Left forelimb (tissue), 1 donor: ENCODE measurements at regions not wholly inside any gene's neighbourhood (a gene's known extent, or its start where the extent isn't known, plus 50 kb on each side); places are given as distances from the start of the nearest gene placed in this dataset.

Experiments
- DNase-seq: peaks from one replicate; pipeline ENCODE4 v3.0.0-alpha.2; 2018; ENCODE audit warnings: low spot score

DNA sequence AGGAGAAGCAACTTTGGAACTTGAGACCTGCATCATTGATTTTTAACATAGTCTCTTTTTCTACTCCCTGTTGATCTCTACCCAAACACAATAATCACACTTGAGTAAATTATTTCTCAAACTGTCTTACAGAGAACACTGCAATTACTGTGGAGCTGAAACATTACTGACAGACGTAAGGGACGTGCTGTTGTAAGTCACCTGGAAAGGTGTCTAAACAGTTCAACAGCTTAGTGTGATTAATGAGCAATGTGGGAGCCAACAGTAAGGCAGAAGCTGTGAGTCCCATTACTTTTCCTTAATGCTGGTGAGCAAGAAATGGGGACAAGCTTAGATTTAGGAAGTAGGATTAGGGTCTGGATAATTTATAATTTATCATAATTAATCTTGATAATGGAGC, 265.7 kb downstream of the DLEU7 start:
- DNase-seq: no peak

DNA sequence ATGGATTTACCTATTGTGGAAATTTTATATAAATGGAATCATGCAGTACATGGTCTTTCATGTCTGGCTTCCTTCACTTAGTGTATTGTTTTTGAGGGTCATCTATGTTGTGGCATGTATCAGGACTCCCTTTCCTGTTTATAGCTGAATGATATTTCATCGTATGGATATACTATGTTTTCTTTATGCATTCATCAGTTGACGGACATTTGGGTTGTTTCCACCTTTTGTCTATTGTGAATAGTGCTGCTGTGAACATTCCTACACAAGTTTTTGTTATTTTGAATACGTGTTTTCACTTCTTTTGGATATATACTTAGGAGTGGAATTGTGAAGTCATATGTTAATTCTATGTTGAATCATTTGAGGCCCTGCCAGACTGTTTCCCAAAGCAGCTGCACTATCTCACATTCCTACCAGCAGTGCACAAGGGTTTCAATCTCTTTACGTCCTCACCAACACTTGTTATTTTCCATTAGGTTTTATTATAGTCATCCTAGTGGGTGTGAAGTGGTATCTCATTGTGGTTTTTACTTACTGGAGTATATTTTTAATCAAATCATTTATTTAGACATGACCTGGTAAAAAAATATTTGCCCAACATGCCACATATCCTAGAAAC, 262.7 kb downstream of the DLEU7 start:
- DNase-seq: no peak

DNA sequence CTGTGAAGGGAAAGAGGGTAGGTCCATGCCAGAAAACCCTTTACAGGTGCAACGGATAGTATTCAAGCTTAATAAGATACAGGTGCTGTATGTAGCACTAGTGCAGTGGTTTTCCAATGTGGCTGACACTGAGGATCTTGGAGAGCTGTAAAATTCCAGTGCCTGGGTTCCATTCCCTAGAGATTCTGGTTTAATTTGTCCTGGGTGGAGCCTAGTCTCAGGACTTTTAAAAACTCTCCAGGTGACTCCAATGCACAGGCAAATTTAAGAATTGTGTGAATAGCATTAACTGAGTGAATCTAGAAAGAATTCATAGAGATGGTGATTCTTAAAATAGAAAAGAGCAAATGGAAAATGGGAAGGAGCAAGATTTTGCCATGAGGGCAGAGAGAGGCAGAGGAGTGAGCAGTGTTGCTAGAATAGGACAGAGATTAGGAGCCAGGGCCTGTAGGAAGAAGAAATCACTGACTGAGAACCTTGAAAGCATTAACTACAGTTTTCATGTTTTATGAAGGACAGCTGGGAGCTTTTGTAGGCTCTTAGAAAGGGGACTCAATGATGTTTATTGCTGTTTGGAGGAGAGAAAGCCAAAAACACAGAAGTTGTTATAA, 261.8 kb downstream of the DLEU7 start:
- no peak for DNase-seq

DNA sequence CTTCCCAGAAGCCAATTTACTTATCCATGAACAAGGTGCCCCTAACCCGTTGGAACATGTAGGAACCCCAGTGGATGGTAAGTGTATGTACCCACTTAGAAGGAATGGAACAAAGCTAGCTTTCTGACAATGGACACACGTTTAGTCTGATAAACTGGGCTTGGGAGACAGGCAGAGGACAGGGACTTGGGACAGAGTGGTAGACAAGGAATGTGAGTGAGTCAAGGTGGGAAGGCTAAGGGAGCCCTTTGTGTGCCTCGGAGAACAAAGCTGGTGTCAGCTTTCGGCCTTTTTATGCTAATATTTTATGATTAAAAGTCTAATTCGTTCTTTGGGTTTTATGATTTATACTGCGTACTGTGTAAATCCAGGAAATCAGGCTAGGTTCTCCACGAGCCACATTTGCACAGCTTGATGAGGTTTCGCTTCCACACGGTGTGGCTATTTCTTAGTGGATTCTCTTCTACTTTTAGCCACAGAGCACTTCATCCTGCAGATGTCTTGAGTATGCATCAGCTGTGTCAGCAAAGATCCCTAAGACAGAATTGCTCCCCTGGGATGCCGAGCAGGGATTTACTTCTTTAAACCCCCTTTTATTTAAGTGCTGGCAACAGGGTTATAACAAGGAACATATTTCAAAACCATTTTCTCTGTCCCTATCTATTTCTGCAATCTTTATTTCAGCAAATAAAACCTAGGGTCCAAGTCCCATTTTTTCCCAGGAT, 258.5 kb downstream of the DLEU7 start:
- DNase-seq: no peak

DNA sequence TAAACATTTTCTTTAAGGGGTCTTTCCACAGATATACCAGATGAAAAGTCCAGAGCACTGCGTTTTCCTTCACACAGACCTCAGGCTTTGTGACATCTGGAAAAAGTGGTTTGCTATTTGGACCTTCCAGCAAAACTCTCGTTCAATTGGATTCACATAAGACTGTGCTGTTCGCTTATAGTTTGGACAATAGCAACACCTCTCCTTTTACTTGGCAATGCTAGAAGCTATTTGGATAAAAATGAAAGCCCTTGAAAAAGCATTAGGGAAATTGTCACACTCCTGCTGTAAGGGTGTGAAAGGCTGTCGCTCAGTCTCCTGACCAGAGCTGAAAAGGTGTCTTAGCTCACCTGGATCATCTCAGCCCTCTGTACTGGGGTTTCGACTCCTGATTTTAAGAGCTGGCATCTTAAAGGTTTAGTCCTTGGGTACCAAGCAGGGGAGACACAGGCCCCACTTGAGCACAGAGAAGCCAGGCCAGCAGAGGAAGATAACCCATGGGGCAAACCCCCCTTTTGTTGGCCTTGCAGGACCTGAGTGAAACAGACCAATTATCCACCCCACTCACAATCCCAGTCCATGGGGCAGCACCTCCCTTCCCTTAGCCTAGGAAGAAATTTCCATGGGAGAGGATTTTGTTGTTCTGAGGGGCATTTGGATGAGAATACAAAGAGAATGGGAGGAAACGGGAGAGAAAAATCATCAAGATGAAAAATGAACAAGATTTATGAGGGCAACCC, 257.6 kb downstream of the DLEU7 start:
- DNase-seq: no peak

DNA sequence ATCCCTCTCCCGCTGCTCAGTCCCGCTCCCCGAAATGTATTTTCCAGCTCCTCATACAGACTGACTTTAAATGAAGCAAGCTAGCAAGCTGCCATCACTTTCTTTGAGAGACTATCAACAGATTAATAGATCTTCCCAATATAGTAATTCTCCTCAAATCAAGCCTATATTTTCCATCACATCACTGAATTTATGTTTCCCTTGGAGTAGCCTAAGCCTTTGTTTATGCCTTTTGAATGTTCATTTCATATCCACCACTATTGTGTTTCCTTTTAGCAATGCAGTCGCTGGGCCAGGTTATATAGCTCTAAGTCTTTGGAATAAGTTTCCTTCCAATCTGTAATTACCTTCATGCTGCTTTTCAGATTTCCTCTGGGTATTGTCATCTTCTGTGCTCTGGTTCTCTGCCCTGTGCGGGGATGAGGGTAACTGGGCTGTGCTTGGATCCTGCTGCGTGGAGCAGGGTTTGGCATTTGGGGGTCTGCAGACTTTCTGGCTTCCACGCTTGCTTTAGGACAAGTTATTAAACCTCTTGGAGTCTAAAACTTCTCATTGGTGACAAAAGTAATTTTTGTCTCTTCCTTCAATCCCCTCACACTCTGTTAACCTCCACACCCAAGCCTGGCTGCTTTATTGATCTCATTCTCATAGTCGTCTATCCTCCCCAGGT, 256.9 kb downstream of the DLEU7 start:
- no peak for DNase-seq

DNA sequence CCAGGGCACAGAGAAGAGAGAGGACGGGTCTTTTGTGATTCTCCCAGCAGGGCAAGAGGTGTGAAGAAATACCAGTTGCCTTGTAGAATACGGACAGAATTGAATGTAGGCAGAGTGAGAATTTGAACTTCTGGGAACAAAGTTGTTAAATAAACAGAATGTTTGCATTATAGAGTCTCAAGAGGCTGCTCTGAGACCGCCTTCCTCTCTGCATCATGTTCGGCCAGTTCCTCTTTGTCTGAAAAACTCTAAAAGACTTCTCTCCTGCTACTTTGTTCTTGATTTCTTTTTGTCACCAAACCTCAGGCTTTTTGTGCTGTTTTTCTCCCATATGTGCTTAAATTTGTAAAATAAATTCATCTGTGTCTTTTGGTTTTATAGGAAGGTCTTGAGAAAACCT, 256.4 kb downstream of the DLEU7 start:
- DNase-seq: no peak

DNA sequence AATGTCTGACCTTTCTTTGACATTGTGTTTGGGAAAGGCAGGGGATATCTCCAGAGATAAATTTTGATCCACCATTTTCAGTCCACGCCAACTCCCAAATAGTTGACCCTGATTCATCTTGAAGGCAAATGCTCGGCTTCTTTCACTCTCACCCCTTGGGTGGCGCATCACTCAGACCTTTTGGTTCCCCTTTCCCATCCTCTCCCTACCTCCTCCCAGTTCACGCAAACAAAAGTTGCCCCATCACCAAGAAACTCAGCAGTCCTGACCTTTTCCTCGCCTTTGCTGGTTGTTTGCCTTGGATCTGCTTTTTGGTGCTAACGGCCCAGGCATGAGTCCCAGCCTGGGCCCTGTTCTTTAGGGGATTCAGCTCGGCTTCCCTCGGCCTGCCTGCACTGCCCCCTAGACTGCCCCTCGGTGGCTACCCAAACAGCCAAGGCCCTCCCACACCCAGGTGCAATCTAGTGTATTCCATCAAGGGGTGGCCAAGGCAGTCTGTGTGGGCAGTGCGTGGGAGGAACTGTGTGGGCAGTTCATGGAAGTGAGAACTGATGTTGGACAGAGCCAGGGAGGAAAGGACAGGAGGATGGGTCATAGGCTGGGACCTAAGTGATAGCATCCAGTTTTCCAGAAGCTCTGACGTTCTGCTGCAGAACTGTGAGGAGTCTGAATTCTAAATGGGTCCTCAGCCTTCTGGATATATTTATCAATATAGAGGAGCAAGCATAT, 255.7 kb downstream of the DLEU7 start:
- DNase-seq: no peak

DNA sequence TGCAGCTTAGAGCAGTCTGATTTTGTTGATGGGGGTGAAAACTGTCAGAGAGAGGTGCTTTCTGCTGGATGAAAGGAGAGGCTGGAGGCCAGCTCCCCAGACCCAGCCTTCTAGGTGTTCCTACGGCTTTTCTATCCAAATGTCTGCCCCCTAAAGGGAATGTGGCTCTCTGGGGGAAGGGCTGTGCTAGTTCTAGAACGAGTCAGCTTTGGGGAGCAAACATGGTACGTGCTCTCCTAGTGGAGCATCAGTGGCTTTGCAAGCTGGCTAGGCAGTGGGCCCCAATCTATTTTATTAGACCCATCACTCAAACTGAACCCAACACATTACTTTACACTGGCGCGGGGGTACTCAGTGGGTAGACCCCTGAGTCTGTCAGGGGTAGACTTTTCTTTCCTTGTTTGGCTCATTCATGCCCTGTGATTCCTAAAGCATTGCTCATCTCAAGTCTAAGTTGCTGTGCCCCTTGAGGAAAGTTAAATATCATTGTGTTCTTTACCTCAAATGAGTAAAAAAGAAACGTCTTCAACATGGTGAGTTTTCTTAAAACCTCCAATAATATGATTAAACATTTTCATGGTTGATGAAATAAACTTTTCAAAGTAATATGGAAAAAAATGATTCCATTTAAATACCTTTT, 254.9 kb downstream of the DLEU7 start:
- DNase-seq: no peak

DNA sequence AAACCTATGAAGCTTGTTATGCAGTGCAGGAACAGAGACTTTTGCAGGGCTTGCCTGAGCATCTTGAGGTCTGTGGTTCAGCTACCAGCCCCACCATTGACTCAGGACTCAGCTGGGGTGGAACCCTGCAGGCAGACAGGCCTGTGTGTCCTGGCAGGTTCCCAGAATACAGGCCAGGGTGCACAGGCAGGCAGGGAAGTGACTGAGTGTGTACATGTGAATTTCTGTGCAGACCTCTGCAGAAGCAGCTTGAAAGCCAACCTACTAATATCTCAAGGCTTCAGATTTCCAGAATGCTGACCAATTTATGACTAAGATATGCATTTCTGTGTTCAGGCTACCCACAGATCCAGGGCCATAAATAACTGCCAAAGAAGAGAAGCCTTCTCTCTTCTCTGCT, 254.4 kb downstream of the DLEU7 start:
- no peak for DNase-seq

DNA sequence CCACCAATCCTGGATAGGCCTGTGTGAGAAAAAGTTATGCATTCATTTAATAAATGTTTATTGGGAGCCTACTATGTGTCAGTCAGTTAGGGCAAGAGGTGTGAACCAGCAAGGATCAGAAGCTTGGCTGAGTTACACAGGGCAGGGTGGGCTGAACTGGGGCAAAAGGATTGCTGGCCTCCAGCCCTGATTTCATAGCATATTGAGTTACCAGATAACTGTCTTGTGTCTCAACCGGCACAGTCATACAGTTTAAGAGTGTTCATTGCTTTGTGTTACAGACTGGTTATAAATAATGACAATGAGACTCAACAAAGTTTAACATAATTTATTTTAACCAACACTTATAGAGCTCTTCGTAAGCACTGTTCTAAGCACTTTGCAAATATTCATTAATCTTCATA, 253.8 kb downstream of the DLEU7 start:
- no peak for DNase-seq

DNA sequence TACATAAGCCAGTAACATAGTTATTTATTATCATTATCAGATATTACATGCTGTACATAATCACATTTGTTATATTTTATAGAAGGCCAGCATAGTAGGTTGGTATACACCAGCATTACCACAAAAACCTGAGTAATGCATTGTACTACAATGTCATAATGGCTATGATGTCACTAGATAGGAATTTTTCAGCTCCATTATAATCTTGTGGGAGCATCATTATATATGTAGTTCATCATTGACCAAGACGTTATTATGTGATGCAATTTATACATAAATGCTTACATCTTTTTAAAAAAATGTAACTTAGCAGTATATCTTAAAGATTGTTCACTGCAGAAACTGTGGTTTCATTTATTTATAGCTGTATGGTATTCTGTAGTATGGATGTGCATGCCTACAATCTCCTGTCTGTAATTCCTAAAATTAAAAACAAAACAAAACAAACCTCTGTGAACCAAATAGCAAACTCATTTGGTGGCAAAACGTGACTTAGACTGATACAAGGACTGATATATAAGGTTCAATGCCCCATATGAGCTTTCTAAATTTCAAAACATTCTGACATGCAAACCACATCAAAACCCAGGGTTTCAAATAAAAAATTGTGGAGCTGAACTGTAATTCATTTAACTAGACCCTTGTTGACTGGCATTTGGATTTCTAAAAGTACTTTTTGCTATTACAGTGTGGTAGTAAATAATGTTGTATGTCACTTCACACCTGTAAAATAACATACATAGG, 250.9 kb downstream of the DLEU7 start:
- no peak for DNase-seq

DNA sequence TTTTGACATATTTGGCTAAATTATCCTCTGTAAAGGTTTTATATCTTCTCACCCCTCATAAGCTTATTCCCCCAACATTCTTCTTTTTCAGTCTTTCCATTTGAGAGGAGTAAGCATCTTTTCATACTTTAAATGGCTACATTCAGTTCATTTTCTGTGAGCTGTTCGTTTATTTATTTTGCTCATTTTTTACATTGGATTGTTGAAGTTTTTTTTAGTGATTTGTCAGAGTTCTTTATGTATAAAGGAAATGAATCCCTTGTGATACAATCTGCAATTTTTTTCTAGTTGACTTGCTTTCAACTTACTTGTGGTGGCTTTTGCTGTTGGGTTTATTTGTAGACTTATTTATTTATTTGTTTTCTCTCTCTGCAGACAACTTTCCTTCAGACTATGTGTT, 250.3 kb downstream of the DLEU7 start:
- no peak for DNase-seq

DNA sequence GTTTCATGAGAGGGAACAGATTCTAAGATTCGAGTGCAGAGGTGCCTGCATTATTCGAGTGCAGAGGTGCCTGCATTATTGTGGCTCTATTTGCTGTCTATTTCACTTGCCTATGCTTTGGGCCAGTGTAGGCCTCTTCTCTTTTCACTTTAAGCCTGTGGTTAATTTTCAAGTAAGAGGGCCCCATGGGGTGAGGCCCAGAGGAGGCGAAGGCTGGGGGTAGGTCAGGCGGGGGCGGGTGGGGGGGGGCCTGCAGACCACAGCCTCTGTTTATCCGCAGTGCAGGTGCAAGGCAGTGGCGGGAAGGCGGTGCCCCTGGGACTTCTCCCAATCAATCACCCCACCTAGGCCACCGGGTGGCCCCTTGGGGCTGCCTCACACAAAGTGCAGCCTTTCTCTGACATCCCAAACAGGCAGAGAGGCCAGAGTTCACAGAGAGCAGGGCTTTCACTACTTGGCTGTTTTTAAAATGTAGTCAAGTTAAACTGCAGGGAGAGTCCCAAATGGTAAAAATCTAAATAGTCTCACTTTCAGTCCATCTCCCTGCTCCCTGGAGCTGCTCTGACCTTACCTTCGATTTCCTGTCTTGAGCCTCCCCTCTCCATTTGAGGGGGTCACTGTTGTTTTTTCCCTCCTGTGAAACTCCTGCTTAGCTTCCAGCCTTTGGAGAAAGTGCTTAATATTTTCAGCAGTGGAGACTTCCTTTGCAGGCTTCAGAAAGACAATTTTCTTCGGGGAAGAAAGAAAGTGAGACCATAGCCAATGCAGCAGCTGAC, 249.0 kb downstream of the DLEU7 start:
- no peak for DNase-seq

DNA sequence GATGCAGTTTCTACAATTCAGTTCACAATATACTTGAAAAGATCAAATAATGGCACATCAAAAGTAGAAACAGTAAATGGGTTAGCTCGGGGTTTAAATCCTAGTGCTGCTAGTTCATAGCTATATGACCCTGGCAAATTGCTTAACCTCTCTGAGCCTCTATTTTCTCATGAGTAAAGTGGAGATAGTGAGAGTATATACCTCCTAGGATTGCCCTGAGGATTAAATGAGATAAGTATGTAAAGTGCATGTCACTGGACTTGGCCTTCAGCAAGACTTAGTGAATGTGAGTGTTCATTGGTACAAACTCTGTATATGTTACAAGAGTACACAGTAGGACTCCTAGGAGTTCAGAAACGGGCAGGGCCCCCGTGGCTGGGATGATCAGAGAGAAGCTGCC, 248.3 kb downstream of the DLEU7 start:
- no peak for DNase-seq

DNA sequence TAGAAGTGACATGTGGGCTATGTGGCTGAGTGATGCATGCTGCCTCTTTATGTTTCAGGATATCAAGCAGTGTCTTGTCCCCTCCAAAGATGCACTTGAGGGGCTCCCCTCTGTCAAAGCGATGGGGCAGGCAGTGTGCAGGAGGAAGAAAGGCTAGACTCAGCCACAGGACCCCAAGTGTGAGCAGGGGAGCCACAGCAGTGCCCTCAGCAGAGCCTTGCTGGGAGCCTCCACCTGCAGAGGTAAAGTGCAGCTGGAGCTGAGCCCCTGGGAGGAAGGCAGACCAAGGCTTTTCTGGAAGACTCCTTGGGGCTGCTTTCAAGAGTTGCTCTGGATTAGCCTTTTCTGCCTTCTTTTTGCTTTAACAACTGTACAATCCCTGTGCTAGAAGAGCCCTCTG, 247.3 kb downstream of the DLEU7 start:
- DNase-seq: no peak

DNA sequence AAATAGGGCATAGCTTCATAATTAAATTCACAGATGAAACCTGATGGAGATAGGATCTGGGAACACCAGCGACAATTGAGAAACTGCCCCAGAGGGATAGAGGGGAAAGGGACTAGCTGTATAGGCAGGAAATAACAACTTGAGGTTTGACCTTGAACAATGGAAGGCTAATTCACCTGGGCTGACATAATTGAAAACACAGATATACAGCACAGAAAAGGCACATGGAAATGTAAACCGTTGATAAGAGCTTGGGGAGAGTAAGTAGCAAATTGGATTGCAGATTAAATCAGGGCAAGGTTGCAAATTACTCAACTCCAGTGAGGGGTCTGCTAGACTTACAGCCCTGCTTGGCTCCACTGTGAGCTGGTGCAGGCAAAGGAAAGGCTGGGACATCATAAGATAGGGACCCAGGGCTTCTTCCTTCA, 246.7 kb downstream of the DLEU7 start:
- no peak for DNase-seq

DNA sequence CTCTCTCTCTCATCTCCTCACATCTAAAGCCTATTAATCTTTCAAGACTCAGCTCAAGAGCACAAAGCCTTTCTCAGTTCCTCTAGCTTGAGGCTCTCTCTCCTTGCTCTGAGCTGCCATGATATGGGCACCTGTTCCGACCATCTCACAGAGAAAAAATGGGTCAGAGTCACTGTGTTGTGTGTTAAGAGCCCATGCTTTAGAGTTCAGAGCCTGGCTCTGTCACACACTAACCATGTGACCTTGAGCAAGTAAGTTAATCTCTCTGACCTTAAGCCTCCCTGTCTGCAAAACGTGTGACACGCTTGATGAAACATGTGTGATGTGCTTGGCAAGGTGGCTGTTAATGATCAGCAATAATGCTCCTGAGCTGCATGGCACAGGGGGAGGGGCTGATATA, 245.2 kb downstream of the DLEU7 start:
- DNase-seq: no peak

DNA sequence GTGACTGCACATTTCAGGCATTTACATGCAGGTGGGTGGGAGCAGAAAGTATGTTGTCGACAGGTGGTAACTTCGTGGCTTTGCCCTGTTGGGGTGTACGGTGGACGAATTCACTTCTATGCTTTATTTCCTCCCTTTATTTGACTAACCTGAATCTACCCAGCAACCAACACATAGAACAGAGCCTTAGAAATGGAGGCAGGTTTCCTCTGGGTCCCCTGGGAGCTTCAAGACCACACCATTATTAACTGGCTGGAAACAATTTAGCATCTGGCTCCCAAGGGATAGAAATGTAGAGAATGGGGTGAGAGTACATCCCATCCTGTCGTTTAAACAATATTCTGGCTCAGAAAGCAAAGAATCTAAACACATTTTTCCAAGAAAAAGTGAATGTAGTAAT, 244.4 kb downstream of the DLEU7 start:
- no peak for DNase-seq

DNA sequence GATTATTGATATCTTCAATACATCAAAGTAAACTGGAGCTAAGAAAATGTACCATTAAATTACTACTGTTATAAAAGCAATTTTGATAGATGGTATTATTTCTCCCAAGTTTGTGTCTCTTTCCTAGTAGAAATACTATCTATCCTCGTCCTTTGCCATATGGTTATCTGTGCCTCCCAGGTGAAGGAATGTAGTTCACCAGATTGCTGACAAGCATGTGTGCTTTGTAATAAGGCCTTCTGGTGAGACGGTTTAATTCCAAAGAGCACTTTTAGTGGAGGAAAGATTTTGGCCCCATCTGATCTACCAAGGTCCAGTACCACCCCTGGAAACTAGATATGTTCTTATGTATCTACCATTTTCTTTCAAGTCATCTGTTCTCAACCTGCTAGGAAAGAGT, 243.6 kb downstream of the DLEU7 start:
- no peak for DNase-seq
